Suprapubic skin (tissue), 4 donors: ENCODE measurements at regions not wholly inside any gene's neighbourhood (a gene's known extent, or its start where the extent isn't known, plus 50 kb on each side); places are given as distances from the start of the nearest gene placed in this dataset.

Source experiments
- POLR2A ChIP-seq, 2 donors: fragments of 450-650 bp; IDR thresholded peaks; one replicate each; pipeline ENCODE4 v1.6.1; 2017; ENCODE audit warnings: antibody characterized with exemption in 2 of 2, mild to moderate bottlenecking in 2 of 2, moderate library complexity in 2 of 2
- POLR2AphosphoS5 ChIP-seq, 3 donors: sonication (generic); formaldehyde crosslinking; IDR thresholded peaks; one replicate each; pipeline ENCODE4 v1.6.1; 2017; ENCODE audit warnings: antibody characterized with exemption in 3 of 3

DNA sequence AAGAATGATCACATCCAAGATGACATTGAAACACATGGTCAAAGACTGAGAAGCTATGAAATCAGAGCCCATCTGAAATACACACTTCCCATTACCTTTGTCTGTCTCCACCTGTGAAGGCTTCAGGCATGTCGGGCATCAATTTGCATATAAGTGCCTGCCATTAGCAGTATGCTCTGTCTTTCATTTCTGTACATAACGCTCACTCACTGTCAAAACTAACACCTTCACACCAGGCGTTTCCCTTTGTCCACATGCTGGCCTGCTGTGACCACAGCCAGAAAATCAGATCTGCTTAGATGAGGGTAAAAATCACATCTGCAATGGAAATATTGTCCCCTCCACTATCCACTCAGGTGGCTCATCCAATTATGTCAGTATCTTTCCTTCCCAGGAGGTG lies 524.8 kb downstream of the TOX3 start:
- TF ChIP-seq POLR2AphosphoS5 (IDR thresholded peaks at IDR 0.05) (no peak), POLR2A (IDR thresholded peaks at IDR 0.05) (no peak)
